H1 (cell line): ENCODE measurements at regions not wholly inside any gene's neighbourhood (a gene's known extent, or its start where the extent isn't known, plus 50 kb on each side); places are given as distances from the start of the nearest gene placed in this dataset.

Experiments
- CHD1 ChIP-seq: IDR thresholded peaks from 2 replicates; pipeline ENCODE4 v1.6.1; 2012; ENCODE audit warnings: low read depth, low read length, improper control_type of control experiment
- CTCF ChIP-seq, 3 experiments: IDR thresholded peaks; 1 replicate in 2 of 3; 2 replicates in 1 of 3; pipeline versions ENCODE4 v1.5.1 to v1.6.1; 2011; ENCODE audit warnings: low read length in 3 of 3, mild to moderate bottlenecking in 3 of 3, inconsistent platforms in 2 of 3, low read depth in 1 of 3, moderate library complexity in 1 of 3; ENCODE audit not compliant: insufficient read depth in 1 of 3; ENCODE audit errors: control extremely low read depth in 1 of 3
- EZH2 ChIP-seq: fragments of 200-600 bp; sonication (generic); IDR thresholded peaks from 2 replicates; pipeline ENCODE4 v1.7.1; 2012; ENCODE audit warnings: low read depth, mild to moderate bottlenecking, moderate library complexity, low read length, inconsistent platforms; ENCODE audit not compliant: severe bottlenecking
- MAFK ChIP-seq: IDR thresholded peaks from 2 replicates; pipeline ENCODE4 v1.6.1; 2012; ENCODE audit warnings: low read depth, mild to moderate bottlenecking, improper control_type of control experiment, low read length
- POU5F1 ChIP-seq: IDR thresholded peaks from 2 replicates; pipeline ENCODE4 v1.6.1; 2011; ENCODE audit warnings: low read depth, mild to moderate bottlenecking, low read length, moderate library complexity
- SIN3A ChIP-seq, 2 experiments: IDR thresholded peaks in 1 of 2; conservative IDR thresholded peaks in 1 of 2; 2 replicates each; pipeline ENCODE4 v1.6.1; 2011 to 2012; ENCODE audit warnings: low read length in 2 of 2, improper control_type of control experiment in 1 of 2, low read depth in 1 of 2, mild to moderate bottlenecking in 1 of 2
- SIX5 ChIP-seq: IDR thresholded peaks from 2 replicates; pipeline ENCODE4 v1.6.1; 2011; ENCODE audit warnings: mild to moderate bottlenecking, low read depth, low read length
- SP4 ChIP-seq: IDR thresholded peaks from 2 replicates; pipeline ENCODE4 v1.6.1; 2012; ENCODE audit warnings: low read length, inconsistent platforms
- YY1 ChIP-seq: IDR thresholded peaks from 2 replicates; pipeline ENCODE4 v1.6.1; 2011; ENCODE audit warnings: low read depth, mild to moderate bottlenecking, low read length

- TF ChIP-seq CTCF (IDR thresholded peaks at IDR 0.05; ENCODE audit: control extremely low read depth in 1 of 3, insufficient read depth in 1 of 3, low read depth in 1 of 3, low read length in 3 of 3) = no peak
- no peak for TF ChIP-seq POU5F1
- TF ChIP-seq CHD1 = no peak
- TF ChIP-seq MAFK = no peak
- no peak for TF ChIP-seq SIX5
- TF ChIP-seq SP4 = no peak
- TF ChIP-seq YY1 = no peak
- no peak for TF ChIP-seq SIN3A (conservative IDR thresholded peaks at IDR 0.05 in 1 of 2, IDR thresholded peaks at IDR 0.05 in 1 of 2; ENCODE audit: low read depth in 1 of 2, low read length in 2 of 2)
- no peak for TF ChIP-seq EZH2
These were observed 274.6 kb downstream of the EDEM1 start (continued) for GRCh38 chr3:5462086-5462485.
